Body of pancreas (tissue), 4 donors: ENCODE measurements at regions not wholly inside any gene's neighbourhood (a gene's known extent, or its start where the extent isn't known, plus 50 kb on each side); places are given as distances from the start of the nearest gene placed in this dataset.

Source experiments
- POLR2A ChIP-seq, 3 donors: fragments of 450-650 bp; IDR thresholded peaks; one replicate each; pipeline ENCODE4 v1.6.1; 2016; ENCODE audit warnings: antibody characterized with exemption in 3 of 3, mild to moderate bottlenecking in 2 of 3
- TF ChIP-seq, protein P1 (sequence below), 7 experiments: fragments of 450-650 bp in 4 of 7; fragments of 200-600 bp in 3 of 7; sonication (generic) in 3 of 7; IDR thresholded peaks; one replicate each; pipeline ENCODE4 v1.5.1; 2016 to 2019; ENCODE audit warnings: antibody characterized with exemption in 7 of 7

GRCh38 chr4:130185123-130185522 is 1089.2 kb downstream of the C4orf33 start:
- TF ChIP-seq, protein P1, sequence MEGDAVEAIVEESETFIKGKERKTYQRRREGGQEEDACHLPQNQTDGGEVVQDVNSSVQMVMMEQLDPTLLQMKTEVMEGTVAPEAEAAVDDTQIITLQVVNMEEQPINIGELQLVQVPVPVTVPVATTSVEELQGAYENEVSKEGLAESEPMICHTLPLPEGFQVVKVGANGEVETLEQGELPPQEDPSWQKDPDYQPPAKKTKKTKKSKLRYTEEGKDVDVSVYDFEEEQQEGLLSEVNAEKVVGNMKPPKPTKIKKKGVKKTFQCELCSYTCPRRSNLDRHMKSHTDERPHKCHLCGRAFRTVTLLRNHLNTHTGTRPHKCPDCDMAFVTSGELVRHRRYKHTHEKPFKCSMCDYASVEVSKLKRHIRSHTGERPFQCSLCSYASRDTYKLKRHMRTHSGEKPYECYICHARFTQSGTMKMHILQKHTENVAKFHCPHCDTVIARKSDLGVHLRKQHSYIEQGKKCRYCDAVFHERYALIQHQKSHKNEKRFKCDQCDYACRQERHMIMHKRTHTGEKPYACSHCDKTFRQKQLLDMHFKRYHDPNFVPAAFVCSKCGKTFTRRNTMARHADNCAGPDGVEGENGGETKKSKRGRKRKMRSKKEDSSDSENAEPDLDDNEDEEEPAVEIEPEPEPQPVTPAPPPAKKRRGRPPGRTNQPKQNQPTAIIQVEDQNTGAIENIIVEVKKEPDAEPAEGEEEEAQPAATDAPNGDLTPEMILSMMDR (IDR thresholded peaks at IDR 0.05): no peak
- no peak for TF ChIP-seq POLR2A (IDR thresholded peaks at IDR 0.05)
